MG63 (cell line): ENCODE measurements at regions not wholly inside any gene's neighbourhood (a gene's known extent, or its start where the extent isn't known, plus 50 kb on each side); places are given as distances from the start of the nearest gene placed in this dataset.

Experiments used
- DNase-seq: peaks from one replicate; pipeline ENCODE4 v3.0.0-alpha.2; 2020
- H3K27me3 ChIP-seq: fragments of 250-450 bp; sonication (Bioruptor Pico); 2 replicates; pipeline ENCODE4 v1.5.1; 2020; ENCODE audit warnings: mild to moderate bottlenecking, moderate library complexity
- H3K36me3 ChIP-seq: fragments of 250-450 bp; sonication (Bioruptor Pico); 2 replicates; pipeline ENCODE4 v1.5.1; 2020; ENCODE audit warnings: mild to moderate bottlenecking, moderate library complexity
- H3K4me3 ChIP-seq: fragments of 250-450 bp; sonication (Bioruptor Pico); 2 replicates; pipeline ENCODE4 v1.5.1; 2020; ENCODE audit warnings: mild to moderate bottlenecking, moderate library complexity
- H3K9me3 ChIP-seq: fragments of 250-450 bp; sonication (Bioruptor Pico); 2 replicates; pipeline ENCODE4 v1.5.1; 2020; ENCODE audit warnings: mild to moderate bottlenecking, moderate library complexity

DNA sequence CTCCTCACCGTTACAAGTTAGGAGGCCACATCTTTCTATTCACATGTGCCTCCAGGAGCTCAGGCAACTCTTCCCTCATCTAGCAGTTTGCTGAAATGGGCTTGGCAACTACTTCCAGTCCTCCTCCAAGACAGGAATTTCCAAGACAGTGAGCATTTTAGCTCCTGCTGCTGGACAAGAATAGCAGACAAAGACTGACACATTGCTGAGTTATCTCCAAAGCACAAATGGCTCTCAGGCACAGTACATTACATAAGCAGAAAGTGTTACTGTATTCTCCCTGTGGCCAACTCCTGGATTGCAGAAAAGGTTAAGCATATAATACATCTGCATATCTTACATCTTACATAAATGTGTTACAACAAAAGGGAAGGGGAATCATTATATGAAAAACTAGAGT, 83.2 kb upstream of the POU2AF2 start:
- no peak overlapping the region for H3K4me3 ChIP-seq
- H3K27me3 ChIP-seq = no peaks in the 10 kb centered on the region
- H3K36me3 ChIP-seq = no peaks in the 10 kb centered on the region
- H3K9me3 ChIP-seq = no peaks in the 10 kb centered on the region
- no peak for DNase-seq

- Histone ChIP-seq H3K27me3 (no peaks in the 10 kb centered on the region), H3K4me3 (no peak overlapping the region), H3K9me3 (no peaks in the 10 kb centered on the region), H3K36me3 (no peaks in the 10 kb centered on the region)
- no peak for DNase-seq
Observed at GRCh38 chr11:111157571-111157970, 88.0 kb upstream of the POU2AF2 start.

- Histone ChIP-seq H3K36me3 (no peaks in the 10 kb centered on the region), H3K27me3 (no peaks in the 10 kb centered on the region), H3K4me3 (no peak overlapping the region), H3K9me3 (no peaks in the 10 kb centered on the region)
- DNase-seq = no peak
Observed at GRCh38 chr11:111155021-111155420, 90.5 kb upstream of the POU2AF2 start.

- Histone ChIP-seq H3K9me3 (no peaks in the 10 kb centered on the region), H3K36me3 (no peaks in the 10 kb centered on the region), H3K27me3 (no peaks in the 10 kb centered on the region), H3K4me3 (no peak overlapping the region)
- no peak for DNase-seq
Observed at GRCh38 chr11:111153194-111153593, 92.3 kb upstream of the POU2AF2 start.

GRCh38 chr11:111148953-111149352, 96.6 kb upstream of the POU2AF2 start:
- DNase-seq = no peak
- Histone ChIP-seq H3K27me3 (no peaks in the 10 kb centered on the region), H3K4me3 (no peak overlapping the region), H3K9me3 (no peaks in the 10 kb centered on the region), H3K36me3 (no peaks in the 10 kb centered on the region)

DNA sequence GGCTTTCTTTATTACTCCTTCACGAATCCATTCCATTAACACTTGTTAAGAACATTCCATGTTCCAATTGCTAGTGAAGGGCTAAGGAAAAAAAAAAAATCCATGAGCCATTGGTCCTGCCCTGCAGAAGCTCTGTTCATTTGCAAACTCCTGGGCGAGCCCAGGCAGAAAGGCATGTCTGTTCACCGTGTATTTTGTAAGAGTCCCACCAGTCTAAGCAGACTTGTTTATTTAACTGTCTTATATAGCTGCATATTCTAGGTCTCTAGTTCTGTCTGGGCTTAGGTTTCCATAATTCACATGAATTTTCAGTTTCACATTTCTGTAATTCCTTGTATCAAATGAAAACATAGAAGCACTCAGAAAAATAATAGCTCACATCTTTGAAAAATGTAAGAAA, 97.4 kb upstream of the POU2AF2 start:
- DNase-seq = no peak
- no peaks in the 10 kb centered on the region for H3K27me3 ChIP-seq
- H3K9me3 ChIP-seq = no peaks in the 10 kb centered on the region
- no peak overlapping the region for H3K4me3 ChIP-seq
- no peaks in the 10 kb centered on the region for H3K36me3 ChIP-seq

- H3K27me3 ChIP-seq = peaks cover 21% of the 10 kb centered on the region
- no peak for DNase-seq
- no peak overlapping the region for H3K4me3 ChIP-seq
- no peaks in the 10 kb centered on the region for H3K36me3 ChIP-seq
- H3K9me3 ChIP-seq = no peaks in the 10 kb centered on the region
Observed at GRCh38 chr11:111137846-111138245, 107.7 kb upstream of the POU2AF2 start.

GRCh38 chr11:111135778-111136570, 109.6 kb upstream of the POU2AF2 start:
- Histone ChIP-seq H3K9me3 (no peaks in the 10 kb centered on the region; the same call in 1 of the 2 replicates), H3K36me3 (no peaks in the 10 kb centered on the region), H3K27me3 (peaks cover 12% of the 10 kb centered on the region), H3K4me3 (no peak overlapping the region)
- no peak for DNase-seq

GRCh38 chr11:111135101-111135500, 110.4 kb upstream of the POU2AF2 start:
- Histone ChIP-seq H3K4me3 (no peak overlapping the region), H3K9me3 (no peaks in the 10 kb centered on the region; the same call in 1 of the 2 replicates), H3K27me3 (peaks cover 6% of the 10 kb centered on the region), H3K36me3 (no peaks in the 10 kb centered on the region)
- DNase-seq = no peak

- no peaks in the 10 kb centered on the region; the same call in 1 of the 2 replicates for H3K9me3 ChIP-seq
- H3K4me3 ChIP-seq = no peak overlapping the region
- no peaks in the 10 kb centered on the region for H3K36me3 ChIP-seq
- DNase-seq = no peak
- no peaks in the 10 kb centered on the region for H3K27me3 ChIP-seq
Observed at GRCh38 chr11:111128076-111128870, 117.3 kb upstream of the POU2AF2 start.

- DNase-seq = no peak
- Histone ChIP-seq H3K4me3 (no peak overlapping the region), H3K27me3 (no peaks in the 10 kb centered on the region), H3K9me3 (no peaks in the 10 kb centered on the region), H3K36me3 (no peaks in the 10 kb centered on the region)
Observed at GRCh38 chr11:111124724-111125123, 120.8 kb upstream of the POU2AF2 start.

GRCh38 chr11:111123463-111124398, 121.8 kb upstream of the POU2AF2 start:
- no peaks in the 10 kb centered on the region for H3K36me3 ChIP-seq
- H3K9me3 ChIP-seq = no peaks in the 10 kb centered on the region
- DNase-seq = no peak
- no peaks in the 10 kb centered on the region for H3K27me3 ChIP-seq
- H3K4me3 ChIP-seq = no peak overlapping the region

DNA sequence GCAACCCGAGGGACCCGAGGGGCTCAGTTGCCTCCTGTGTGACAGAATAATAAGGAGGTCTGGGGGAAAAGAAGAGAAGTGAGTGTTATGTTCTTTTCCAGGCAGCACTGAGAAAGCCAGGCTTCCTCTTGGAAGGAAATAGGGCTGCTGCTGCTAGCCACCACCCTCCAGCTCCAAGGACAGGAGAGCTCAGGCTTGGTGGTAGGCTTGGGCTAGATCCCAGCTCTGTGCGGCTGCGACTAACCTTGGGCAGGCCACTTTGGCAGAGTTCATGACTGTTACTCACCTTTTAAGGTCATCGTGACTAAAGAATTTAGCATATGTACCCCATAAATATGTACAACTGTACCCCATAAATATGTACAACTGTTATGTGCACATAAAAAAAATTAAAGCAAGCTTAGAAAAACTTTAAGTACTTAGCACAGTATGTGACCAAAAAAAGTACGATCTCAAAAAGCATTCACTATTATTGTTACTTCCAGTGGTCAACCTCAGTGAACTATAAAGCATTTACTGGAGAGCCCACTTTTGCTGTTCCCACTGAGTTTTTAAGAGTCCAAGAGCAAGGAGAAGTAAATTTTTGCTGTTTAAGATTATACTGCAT, 124.7 kb upstream of the POU2AF2 start:
- no peaks in the 10 kb centered on the region for H3K27me3 ChIP-seq
- H3K36me3 ChIP-seq = no peaks in the 10 kb centered on the region
- no peak overlapping the region for H3K4me3 ChIP-seq
- H3K9me3 ChIP-seq = no peaks in the 10 kb centered on the region
- no peak for DNase-seq

DNA sequence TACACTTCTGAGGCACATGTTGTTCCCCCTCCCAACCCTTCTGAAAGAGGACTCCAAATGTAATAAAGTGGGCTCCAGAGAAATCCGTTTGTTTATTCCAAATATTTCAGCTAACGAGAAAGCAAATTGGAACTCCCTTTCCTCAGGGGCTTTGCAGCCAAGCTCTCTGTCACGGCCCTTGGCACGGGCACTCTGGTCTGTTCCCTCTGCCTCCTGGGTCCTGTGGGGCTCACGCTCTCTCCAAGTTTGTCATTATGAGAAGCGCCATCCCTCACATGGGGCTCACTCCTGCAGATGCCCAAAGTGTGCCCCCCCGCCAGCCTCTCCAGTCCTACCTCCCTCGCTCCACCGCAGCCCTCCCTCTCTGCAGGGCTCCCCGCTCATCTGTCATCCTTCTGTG, 125.4 kb upstream of the POU2AF2 start:
- H3K27me3 ChIP-seq = no peaks in the 10 kb centered on the region
- H3K9me3 ChIP-seq = no peaks in the 10 kb centered on the region
- H3K4me3 ChIP-seq = no peak overlapping the region
- DNase-seq = no peak
- H3K36me3 ChIP-seq = no peaks in the 10 kb centered on the region

DNA sequence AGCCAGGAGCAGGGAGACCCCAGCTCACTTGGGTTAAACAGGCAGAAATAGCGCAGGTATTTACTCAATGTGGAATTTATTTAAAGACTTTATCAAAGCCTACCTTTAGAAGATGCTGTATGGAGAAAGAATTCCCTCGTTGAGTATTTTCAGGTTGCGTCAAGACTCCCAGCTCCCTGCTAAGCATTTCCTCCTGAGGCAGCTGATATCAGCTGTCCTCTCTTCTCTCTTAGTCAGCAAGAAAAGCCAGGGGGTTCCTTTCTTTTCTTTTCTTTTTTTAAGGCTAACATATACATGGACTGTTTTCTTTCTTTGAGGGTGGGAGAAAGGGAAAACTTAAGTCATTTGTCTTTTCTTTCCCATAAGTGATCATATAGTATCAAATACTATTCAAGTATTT, 125.8 kb upstream of the POU2AF2 start:
- no peak for DNase-seq
- Histone ChIP-seq H3K27me3 (no peaks in the 10 kb centered on the region), H3K9me3 (no peaks in the 10 kb centered on the region), H3K4me3 (no peak overlapping the region), H3K36me3 (no peaks in the 10 kb centered on the region)

DNA sequence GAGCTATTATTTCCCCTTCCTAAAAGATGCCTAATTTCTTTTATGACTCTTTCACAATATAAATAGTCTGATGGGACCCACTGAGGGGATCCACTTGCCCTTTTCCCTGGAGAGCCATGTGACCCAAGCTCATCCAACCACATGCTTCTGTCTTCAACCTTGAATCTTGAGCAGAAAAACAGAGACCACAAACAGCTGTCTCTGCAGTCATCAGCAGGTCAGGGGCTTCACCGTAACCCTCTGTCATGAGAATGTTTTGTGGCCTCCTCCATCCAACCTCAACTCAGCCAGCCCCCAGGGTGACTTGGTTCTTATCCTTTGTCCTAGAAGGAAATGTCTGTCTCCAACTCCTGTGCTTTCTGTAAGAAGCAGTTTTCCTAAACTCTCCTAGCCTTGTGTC, 129.6 kb upstream of the POU2AF2 start:
- Histone ChIP-seq H3K4me3 (no peak overlapping the region), H3K27me3 (no peaks in the 10 kb centered on the region), H3K9me3 (no peaks in the 10 kb centered on the region), H3K36me3 (no peaks in the 10 kb centered on the region)
- no peak for DNase-seq
